Thyroid gland (tissue), 4 donors: ENCODE measurements at regions not wholly inside any gene's neighbourhood (a gene's known extent, or its start where the extent isn't known, plus 50 kb on each side); places are given as distances from the start of the nearest gene placed in this dataset.

Experiments used
- DNase-seq, 2 donors: peaks; one replicate each; pipeline ENCODE4 v3.0.0-alpha.2; 2019
- H3K27ac ChIP-seq, 3 donors: fragments of 200-600 bp; sonication (generic); 1 replicate in 2 of 3; 2 replicates in 1 of 3; pipeline ENCODE4 v1.5.1; 2016 to 2019; ENCODE audit warnings: mild to moderate bottlenecking in 1 of 3, moderate library complexity in 1 of 3
- H3K27me3 ChIP-seq: fragments of 200-600 bp; sonication (generic); one replicate; pipeline ENCODE4 v1.5.1; 2019
- H3K36me3 ChIP-seq, 2 donors: fragments of 200-600 bp; sonication (generic); one replicate each; pipeline ENCODE4 v1.5.1; 2016 to 2019
- H3K4me1 ChIP-seq, 2 donors: fragments of 200-600 bp; sonication (generic); one replicate each; pipeline ENCODE4 v1.5.1; 2017 to 2019
- H3K4me3 ChIP-seq, 3 donors: fragments of 200-600 bp; sonication (generic); replicated peaks in 1 of 3; 1 replicate in 2 of 3; 2 replicates in 1 of 3; pipeline ENCODE4 v1.5.1; 2016; ENCODE audit warnings: mild to moderate bottlenecking in 1 of 3
- H3K9me3 ChIP-seq: fragments of 200-600 bp; sonication (generic); one replicate; pipeline ENCODE4 v1.5.1; 2017
- POLR2A ChIP-seq, 2 donors: fragments of 450-650 bp; IDR thresholded peaks; one replicate each; pipeline ENCODE4 v1.6.1; 2017; ENCODE audit warnings: antibody characterized with exemption in 2 of 2, mild to moderate bottlenecking in 2 of 2, moderate library complexity in 1 of 2
- WGBS, 2 donors: methylation state at CpG; one replicate each; pipeline ENCODE4 v1.1.5; 2017; 5-methylcytosine and 5-hydroxymethylcytosine counted together
- intact Hi-C: fragments of 100-400 bp; cut with DNase I; formaldehyde crosslinking; loops from one replicate; pipeline ENCODE4 v1.15.1; 2023
- TF ChIP-seq, protein P1 (sequence below), 6 experiments: fragments of 200-600 bp in 3 of 6; fragments of 450-650 bp in 3 of 6; sonication (generic) in 3 of 6; IDR thresholded peaks; one replicate each; pipeline ENCODE4 v1.5.1; 2016 to 2019; ENCODE audit warnings: antibody characterized with exemption in 6 of 6, mild to moderate bottlenecking in 2 of 6, inconsistent platforms in 1 of 6, moderate library complexity in 1 of 6

DNA sequence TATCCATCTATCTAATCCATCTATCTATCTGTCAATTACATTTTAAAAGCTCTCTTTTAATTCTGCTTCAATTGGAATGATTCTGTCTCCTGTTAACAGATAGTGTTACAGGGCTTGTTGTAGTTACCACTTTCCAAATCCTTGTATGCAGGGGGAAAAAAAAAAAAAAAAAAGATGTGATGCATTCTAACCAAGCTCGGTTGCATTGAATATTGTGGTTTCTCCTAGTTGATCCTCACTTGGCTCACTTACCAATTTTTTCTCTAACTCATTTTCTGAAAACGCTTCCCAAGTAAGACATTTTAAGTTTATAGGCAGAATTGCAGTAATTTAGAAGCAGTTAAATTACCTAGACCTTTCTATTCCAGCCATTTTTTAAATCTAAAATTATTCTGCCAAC lies 327.9 kb upstream of the PITX2 start:
- H3K27ac ChIP-seq: no peak overlapping the region
- intact Hi-C loops: no loop called here
- TF ChIP-seq POLR2A (IDR thresholded peaks at IDR 0.05): no peak
- TF ChIP-seq, protein P1, sequence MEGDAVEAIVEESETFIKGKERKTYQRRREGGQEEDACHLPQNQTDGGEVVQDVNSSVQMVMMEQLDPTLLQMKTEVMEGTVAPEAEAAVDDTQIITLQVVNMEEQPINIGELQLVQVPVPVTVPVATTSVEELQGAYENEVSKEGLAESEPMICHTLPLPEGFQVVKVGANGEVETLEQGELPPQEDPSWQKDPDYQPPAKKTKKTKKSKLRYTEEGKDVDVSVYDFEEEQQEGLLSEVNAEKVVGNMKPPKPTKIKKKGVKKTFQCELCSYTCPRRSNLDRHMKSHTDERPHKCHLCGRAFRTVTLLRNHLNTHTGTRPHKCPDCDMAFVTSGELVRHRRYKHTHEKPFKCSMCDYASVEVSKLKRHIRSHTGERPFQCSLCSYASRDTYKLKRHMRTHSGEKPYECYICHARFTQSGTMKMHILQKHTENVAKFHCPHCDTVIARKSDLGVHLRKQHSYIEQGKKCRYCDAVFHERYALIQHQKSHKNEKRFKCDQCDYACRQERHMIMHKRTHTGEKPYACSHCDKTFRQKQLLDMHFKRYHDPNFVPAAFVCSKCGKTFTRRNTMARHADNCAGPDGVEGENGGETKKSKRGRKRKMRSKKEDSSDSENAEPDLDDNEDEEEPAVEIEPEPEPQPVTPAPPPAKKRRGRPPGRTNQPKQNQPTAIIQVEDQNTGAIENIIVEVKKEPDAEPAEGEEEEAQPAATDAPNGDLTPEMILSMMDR (IDR thresholded peaks at IDR 0.05): no peak
- H3K4me1 ChIP-seq: no peaks in the 10 kb centered on the region
- DNase-seq: no peak
- no peaks in the 10 kb centered on the region for H3K27me3 ChIP-seq
- WGBS, 2 donors: 79 to 80% methylated on average over 2 of the region's 2 CpGs
- H3K9me3 ChIP-seq: no peaks in the 10 kb centered on the region
- no peak overlapping the region for H3K4me3 ChIP-seq
- no peaks in the 10 kb centered on the region for H3K36me3 ChIP-seq

- no peak overlapping the region for H3K4me3 ChIP-seq
Observed at GRCh38 chr4:110953191-110953590, 330.3 kb upstream of the PITX2 start.

DNA sequence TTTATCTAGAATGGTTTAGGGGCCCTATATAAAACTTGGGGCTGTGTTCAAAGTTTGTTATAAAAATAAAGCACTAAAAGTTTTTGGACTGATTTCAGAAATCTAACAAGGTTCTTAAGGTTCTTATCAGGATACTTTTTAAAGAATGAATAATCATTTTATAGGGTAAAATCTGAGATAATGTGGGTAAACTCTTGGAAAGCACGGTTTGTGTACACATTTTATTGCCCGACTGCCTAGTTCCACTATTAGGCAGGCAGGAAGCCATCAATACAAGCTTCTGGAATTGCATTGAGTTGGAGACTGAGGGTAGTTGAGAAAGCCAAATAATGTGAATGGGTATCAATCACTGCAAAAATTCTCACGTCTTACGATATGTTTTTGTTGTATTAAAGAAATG lies 331.0 kb upstream of the PITX2 start:
- H3K9me3 ChIP-seq: no peaks in the 10 kb centered on the region
- H3K36me3 ChIP-seq: no peaks in the 10 kb centered on the region
- H3K4me1 ChIP-seq: no peaks in the 10 kb centered on the region
- 65 to 70% methylated on average over 4 of the region's 4 CpGs for WGBS, 2 donors
- TF ChIP-seq POLR2A (IDR thresholded peaks at IDR 0.05): no peak
- TF ChIP-seq, protein P1 (IDR thresholded peaks at IDR 0.05): no peak
- no peak for DNase-seq
- H3K27me3 ChIP-seq: no peaks in the 10 kb centered on the region
- H3K27ac ChIP-seq: no peak overlapping the region
- no peak overlapping the region for H3K4me3 ChIP-seq
- intact Hi-C loops: no loop called here

More at GRCh38 chr4:110953191-110953590, 330.3 kb upstream of the PITX2 start:
- Histone ChIP-seq H3K36me3 (no peaks in the 10 kb centered on the region), H3K27ac (no peak overlapping the region), H3K27me3 (no peaks in the 10 kb centered on the region), H3K4me1 (no peaks in the 10 kb centered on the region), H3K9me3 (no peaks in the 10 kb centered on the region)
- DNase-seq: no peak
- intact Hi-C loops: no loop called here
- WGBS, 2 donors: 61 to 73% methylated on average over 1 of the region's 1 CpG
- TF ChIP-seq, protein P1 (IDR thresholded peaks at IDR 0.05): no peak
- TF ChIP-seq POLR2A (IDR thresholded peaks at IDR 0.05): no peak

GRCh38 chr4:110955748-110956147 lies 332.9 kb upstream of the PITX2 start:
- no peaks in the 10 kb centered on the region for H3K9me3 ChIP-seq
- no peak for DNase-seq
- intact Hi-C loops: no loop called here
- H3K4me3 ChIP-seq: no peak overlapping the region
- WGBS, 2 donors: 95% methylated on average over 1 of the region's 1 CpG
- no peak for TF ChIP-seq POLR2A (IDR thresholded peaks at IDR 0.05)
- TF ChIP-seq, protein P1 (IDR thresholded peaks at IDR 0.05): no peak
- no peaks in the 10 kb centered on the region for H3K27me3 ChIP-seq
- no peaks in the 10 kb centered on the region for H3K36me3 ChIP-seq
- H3K4me1 ChIP-seq: no peaks in the 10 kb centered on the region
- H3K27ac ChIP-seq: no peak overlapping the region

- Histone ChIP-seq H3K9me3 (no peaks in the 10 kb centered on the region), H3K4me1 (no peaks in the 10 kb centered on the region), H3K27me3 (no peaks in the 10 kb centered on the region), H3K27ac (no peak overlapping the region), H3K36me3 (no peaks in the 10 kb centered on the region), H3K4me3 (no peak overlapping the region)
- TF ChIP-seq POLR2A (IDR thresholded peaks at IDR 0.05): no peak
- TF ChIP-seq, protein P1 (IDR thresholded peaks at IDR 0.05): no peak
- DNase-seq: no peak
- intact Hi-C loops: no loop called here
Observed at GRCh38 chr4:110959041-110959643, 336.3 kb upstream of the PITX2 start.
